H1 (cell line): ENCODE measurements at regions not wholly inside any gene's neighbourhood (a gene's known extent, or its start where the extent isn't known, plus 50 kb on each side); places are given as distances from the start of the nearest gene placed in this dataset.

Source experiments
- CTCF ChIA-PET: fragments of 300-600 bp; sonication (Branson Sonifier 250); formaldehyde crosslinking; loops from one replicate; lab custom pipeline; 2021; ENCODE audit not compliant: partially characterized antibody; lab: Charles Lee
- POLR2A ChIA-PET: fragments of 300-600 bp; sonication (Branson Sonifier 250); formaldehyde crosslinking; loops from one replicate; lab custom pipeline; 2021; ENCODE audit warnings: inconsistent platforms; ENCODE audit not compliant: partially characterized antibody; lab: Charles Lee
- DNase-seq, 2 experiments: peaks; one replicate each; pipeline versions ENCODE4 v3.0.0 to v3.0.0-alpha.2; 2010 to 2022; ENCODE audit warnings: low spot score in 2 of 2, low read depth in 1 of 2, mixed read lengths in 1 of 2
- FAIRE-seq: peaks from 2 replicates; lab custom pipeline; 2011; peaks lifted over from hg19 to GRCh38; lab: Jason Lieb, UNC
- H2AFZ ChIP-seq: 2 replicates; pipeline ENCODE4 v1.8.1; 2012; ENCODE audit warnings: low read length, inconsistent platforms
- H2AK5ac ChIP-seq: 2 replicates; pipeline ENCODE4 v1.6.1; 2013; ENCODE audit warnings: low read depth, low read length
- H2BK120ac ChIP-seq: replicated peaks from 2 replicates; pipeline ENCODE3; 2013; ENCODE audit warnings: low read depth, low read length, inconsistent platforms
- H2BK12ac ChIP-seq: 2 replicates; pipeline ENCODE4 v1.6.1; 2013; ENCODE audit warnings: low read depth, low read length
- H2BK15ac ChIP-seq: 2 replicates; pipeline ENCODE4 v1.6.1; 2013; ENCODE audit warnings: low read length
- H2BK20ac ChIP-seq: 2 replicates; pipeline ENCODE4 v1.6.1; 2013; ENCODE audit warnings: low read length
- H2BK5ac ChIP-seq: 2 replicates; pipeline ENCODE4 v1.6.1; 2013; ENCODE audit warnings: low read depth, low read length
- H3K14ac ChIP-seq: 2 replicates; pipeline ENCODE4 v1.6.1; 2013; ENCODE audit warnings: inconsistent platforms; ENCODE audit not compliant: insufficient read length
- H3K18ac ChIP-seq: 2 replicates; pipeline ENCODE4 v1.6.1; 2013; ENCODE audit warnings: low read length; ENCODE audit errors: extremely low read depth
- H3K23ac ChIP-seq: 2 replicates; pipeline ENCODE4 v1.6.1; 2013; ENCODE audit warnings: inconsistent platforms; ENCODE audit not compliant: insufficient read length
- H3K23me2 ChIP-seq: 2 replicates; pipeline ENCODE4 v1.6.1; 2013; ENCODE audit warnings: low read depth, low read length
- H3K27ac ChIP-seq: 2 replicates; pipeline ENCODE4 v1.6.1; 2011; ENCODE audit warnings: low read depth, low read length, inconsistent platforms
- H3K27me3 ChIP-seq, 4 experiments: replicated peaks in 1 of 4; 1 replicate in 1 of 4; 2 replicates in 3 of 4; pipeline versions ENCODE4 v1.6.1 to v1.8.1; 2011 to 2013; ENCODE audit warnings: low read length in 3 of 4, mild to moderate bottlenecking in 3 of 4, inconsistent platforms in 2 of 4, mixed read lengths in 2 of 4, moderate library complexity in 1 of 4; ENCODE audit not compliant: control insufficient read depth in 3 of 4, insufficient read depth in 3 of 4; ENCODE audit errors: extremely low read depth in 1 of 4
- H3K36me3 ChIP-seq, 4 experiments: 2 replicates each; pipeline versions ENCODE4 v1.6.1 to v1.8.1; 2011 to 2013; ENCODE audit warnings: mild to moderate bottlenecking in 4 of 4, low read length in 3 of 4, moderate library complexity in 2 of 4, control low read depth in 1 of 4, inconsistent platforms in 1 of 4; ENCODE audit not compliant: insufficient read depth in 4 of 4, control insufficient read depth in 2 of 4
- H3K4ac ChIP-seq: replicated peaks from 2 replicates; pipeline ENCODE3; 2013; ENCODE audit warnings: low read length, low read depth, mixed read lengths, inconsistent platforms; ENCODE audit not compliant: insufficient read length
- H3K4me1 ChIP-seq, 4 experiments: replicated peaks in 1 of 4; 1 replicate in 1 of 4; 2 replicates in 3 of 4; pipeline versions ENCODE4 v1.6.1 to v1.8.1; 2011 to 2013; ENCODE audit warnings: low read length in 3 of 4, inconsistent platforms in 2 of 4, mixed read lengths in 1 of 4; ENCODE audit not compliant: insufficient read depth in 4 of 4, control insufficient read depth in 3 of 4
- H3K4me2 ChIP-seq, 2 experiments: 2 replicates each; pipeline versions ENCODE4 v1.6.1 to v1.8.1; 2011 to 2013; ENCODE audit warnings: low read depth in 2 of 2, low read length in 2 of 2, control low read depth in 1 of 2, inconsistent platforms in 1 of 2, mild to moderate bottlenecking in 1 of 2; ENCODE audit not compliant: insufficient read depth in 1 of 2
- H3K4me3 ChIP-seq, 4 experiments: fragments of 200-600, 300-600 bp in 1 of 4; sonication (generic), shearing (Covaris generic), sonication (Bioruptor Twin) in 1 of 4; 2 replicates each; pipeline versions ENCODE4 v1.5.1 to v1.8.1; 2011 to 2016; ENCODE audit warnings: low read length in 4 of 4, low read depth in 3 of 4, control low read depth in 2 of 4, inconsistent platforms in 2 of 4, mild to moderate bottlenecking in 2 of 4, mixed read lengths in 1 of 4, moderate library complexity in 1 of 4; ENCODE audit not compliant: insufficient read depth in 2 of 4; ENCODE audit errors: extremely low read depth in 1 of 4
- H3K56ac ChIP-seq: replicated peaks from 2 replicates; pipeline ENCODE3; 2013; ENCODE audit warnings: low read depth, mild to moderate bottlenecking, mixed read lengths, low read length, inconsistent platforms; ENCODE audit not compliant: insufficient read length
- H3K79me1 ChIP-seq: 2 replicates; pipeline ENCODE4 v1.6.1; 2013; ENCODE audit warnings: low read depth, low read length, control low read depth
- H3K79me2 ChIP-seq, 2 experiments: 2 replicates each; pipeline versions ENCODE4 v1.6.1 to v1.8.1; 2012 to 2013; ENCODE audit warnings: low read length in 2 of 2, mild to moderate bottlenecking in 2 of 2, inconsistent platforms in 1 of 2; ENCODE audit not compliant: insufficient read depth in 2 of 2, control insufficient read depth in 1 of 2
- H3K9ac ChIP-seq, 4 experiments: replicated peaks in 1 of 4; 1 replicate in 1 of 4; 2 replicates in 3 of 4; pipeline versions ENCODE4 v1.6.1 to v1.8.1; 2011 to 2013; ENCODE audit warnings: low read depth in 3 of 4, low read length in 3 of 4, control low read depth in 2 of 4, mild to moderate bottlenecking in 2 of 4, moderate library complexity in 2 of 4, inconsistent platforms in 1 of 4; ENCODE audit errors: extremely low read depth in 1 of 4
- H3K9me3 ChIP-seq, 2 experiments: 2 replicates each; pipeline versions ENCODE4 v1.6.1 to v1.8.1; 2012 to 2013; ENCODE audit warnings: mild to moderate bottlenecking in 2 of 2, moderate library complexity in 2 of 2, control low read depth in 1 of 2, inconsistent platforms in 1 of 2, low read depth in 1 of 2, low read length in 1 of 2, mixed read lengths in 1 of 2; ENCODE audit not compliant: insufficient read depth in 2 of 2
- H4K20me1 ChIP-seq, 2 experiments: replicated peaks in 1 of 2; 2 replicates each; pipeline versions ENCODE3 to v1.8.1; 2011 to 2013; ENCODE audit warnings: inconsistent platforms in 2 of 2, low read length in 2 of 2, mild to moderate bottlenecking in 1 of 2; ENCODE audit not compliant: insufficient read depth in 2 of 2, control insufficient read depth in 1 of 2
- H4K5ac ChIP-seq: 2 replicates; pipeline ENCODE4 v1.6.1; 2013; ENCODE audit warnings: low read length, low read depth, mixed read lengths, inconsistent platforms; ENCODE audit not compliant: insufficient read length
- H4K8ac ChIP-seq: 2 replicates; pipeline ENCODE4 v1.8.0; 2013; ENCODE audit warnings: mild to moderate bottlenecking, moderate library complexity, low read length, inconsistent platforms; ENCODE audit not compliant: insufficient read depth; ENCODE audit errors: extremely low read depth
- H4K91ac ChIP-seq: replicated peaks from 2 replicates; pipeline ENCODE3; 2013; ENCODE audit warnings: low read length, mixed read lengths, inconsistent platforms; ENCODE audit not compliant: insufficient read length
- ASH2L ChIP-seq: fragments of 200-600, 300-600 bp; sonication (generic); IDR thresholded peaks from one replicate; pipeline ENCODE4 v1.7.1; 2017; ENCODE audit warnings: low read length
- BACH1 ChIP-seq: IDR thresholded peaks from 2 replicates; pipeline ENCODE4 v1.6.1; 2012; ENCODE audit warnings: low read length, improper control_type of control experiment
- CEBPB ChIP-seq: IDR thresholded peaks from 2 replicates; pipeline ENCODE4 v1.6.1; 2012; ENCODE audit warnings: low read depth, low read length
- FOSL1 ChIP-seq: IDR thresholded peaks from 2 replicates; pipeline ENCODE4 v1.6.1; 2011; ENCODE audit warnings: mild to moderate bottlenecking, low read depth, low read length, moderate library complexity; ENCODE audit not compliant: insufficient read depth
- KDM1A ChIP-seq: fragments of 200-600, 300-600 bp; sonication (generic); IDR thresholded peaks from 2 replicates; pipeline ENCODE4 v1.7.1; 2016; ENCODE audit warnings: mild to moderate bottlenecking, low read length, borderline replicate concordance
- KDM5A ChIP-seq: fragments of 200-600 bp; IDR thresholded peaks from 2 replicates; pipeline ENCODE4 v1.7.1; 2012; ENCODE audit warnings: mild to moderate bottlenecking, low read length, inconsistent platforms, mixed read lengths
- MAFK ChIP-seq: IDR thresholded peaks from 2 replicates; pipeline ENCODE4 v1.6.1; 2012; ENCODE audit warnings: low read depth, mild to moderate bottlenecking, improper control_type of control experiment, low read length
- RBBP5 ChIP-seq: IDR thresholded peaks from 2 replicates; pipeline ENCODE4 v1.7.1; 2012; ENCODE audit warnings: low read depth, mild to moderate bottlenecking, inconsistent platforms, low read length, moderate library complexity, borderline replicate concordance
- RNF2 ChIP-seq: fragments of 200-900, 300-1000 bp; sonication (generic); IDR thresholded peaks from 2 replicates; pipeline ENCODE4 v1.7.1; 2016; ENCODE audit warnings: borderline replicate concordance, low read depth, mild to moderate bottlenecking, antibody characterized with exemption, low read length; ENCODE audit not compliant: poor library complexity, severe bottlenecking; ENCODE audit errors: missing control alignments
- SIN3A ChIP-seq, 2 experiments: IDR thresholded peaks in 1 of 2; conservative IDR thresholded peaks in 1 of 2; 2 replicates each; pipeline ENCODE4 v1.6.1; 2011 to 2012; ENCODE audit warnings: low read length in 2 of 2, improper control_type of control experiment in 1 of 2, low read depth in 1 of 2, mild to moderate bottlenecking in 1 of 2
- TCF12 ChIP-seq: IDR thresholded peaks from 2 replicates; pipeline ENCODE4 v1.6.1; 2011; ENCODE audit warnings: low read depth, mild to moderate bottlenecking, low read length
- WGBS, 2 experiments: shearing (Covaris generic) in 1 of 2; methylation state at CpG; one replicate each; pipeline versions ENCODE4 v1.1.6 to v1.1.7; 2013 to 2015; ENCODE audit warnings: low lambda C conversion rate in 2 of 2, mixed read lengths in 2 of 2, inconsistent platforms in 1 of 2, low coverage in 1 of 2, missing lambda C conversion rate in 1 of 2; ENCODE audit not compliant: insufficient replicate concordance in 2 of 2, insufficient coverage in 1 of 2, insufficient read length in 1 of 2; ENCODE audit errors: extremely low coverage in 1 of 2, missing lambda C conversion rate in 1 of 2; 5-methylcytosine and 5-hydroxymethylcytosine counted together
- TF ChIP-seq, protein P1 (sequence below), 3 experiments: IDR thresholded peaks; 1 replicate in 2 of 3; 2 replicates in 1 of 3; pipeline versions ENCODE4 v1.5.1 to v1.6.1; 2011; ENCODE audit warnings: low read length in 3 of 3, mild to moderate bottlenecking in 3 of 3, inconsistent platforms in 2 of 3, low read depth in 1 of 3, moderate library complexity in 1 of 3; ENCODE audit not compliant: insufficient read depth in 1 of 3; ENCODE audit errors: control extremely low read depth in 1 of 3

GRCh38 chr3:59335338-59335737, 285.5 kb upstream of the CFAP20DC start:
- no peak overlapping the region for H2BK15ac ChIP-seq
- ChIA-PET CTCF (interaction anchor here (0.7 to 2.4 kb wide), 2 partner anchors 9 to 22 kb away, joined by 3 to 9 read pairs; no protein-coding TSS in a partner anchor), POLR2A (no interaction called here)
- TF ChIP-seq ASH2L (no peak), MAFK (no peak), SIN3A (conservative IDR thresholded peaks at IDR 0.05 in 1 of 2, IDR thresholded peaks at IDR 0.05 in 1 of 2; ENCODE audit: low read depth in 1 of 2, low read length in 2 of 2) (no peak), KDM5A (no peak), RNF2 (no peak), CEBPB (no peak), RBBP5 (no peak), KDM1A (no peak), FOSL1 (no peak), BACH1 (no peak), TCF12 (no peak)
- TF ChIP-seq, protein P1, sequence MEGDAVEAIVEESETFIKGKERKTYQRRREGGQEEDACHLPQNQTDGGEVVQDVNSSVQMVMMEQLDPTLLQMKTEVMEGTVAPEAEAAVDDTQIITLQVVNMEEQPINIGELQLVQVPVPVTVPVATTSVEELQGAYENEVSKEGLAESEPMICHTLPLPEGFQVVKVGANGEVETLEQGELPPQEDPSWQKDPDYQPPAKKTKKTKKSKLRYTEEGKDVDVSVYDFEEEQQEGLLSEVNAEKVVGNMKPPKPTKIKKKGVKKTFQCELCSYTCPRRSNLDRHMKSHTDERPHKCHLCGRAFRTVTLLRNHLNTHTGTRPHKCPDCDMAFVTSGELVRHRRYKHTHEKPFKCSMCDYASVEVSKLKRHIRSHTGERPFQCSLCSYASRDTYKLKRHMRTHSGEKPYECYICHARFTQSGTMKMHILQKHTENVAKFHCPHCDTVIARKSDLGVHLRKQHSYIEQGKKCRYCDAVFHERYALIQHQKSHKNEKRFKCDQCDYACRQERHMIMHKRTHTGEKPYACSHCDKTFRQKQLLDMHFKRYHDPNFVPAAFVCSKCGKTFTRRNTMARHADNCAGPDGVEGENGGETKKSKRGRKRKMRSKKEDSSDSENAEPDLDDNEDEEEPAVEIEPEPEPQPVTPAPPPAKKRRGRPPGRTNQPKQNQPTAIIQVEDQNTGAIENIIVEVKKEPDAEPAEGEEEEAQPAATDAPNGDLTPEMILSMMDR (IDR thresholded peaks at IDR 0.05; ENCODE audit: control extremely low read depth in 1 of 3, insufficient read depth in 1 of 3, low read depth in 1 of 3, low read length in 3 of 3), result no peak

More at GRCh38 chr3:59335338-59335737, 285.5 kb upstream of the CFAP20DC start:
- no peak for DNase-seq
- Histone ChIP-seq H2BK120ac (no peak overlapping the region), H2AFZ (no peak overlapping the region), H3K79me2 (no peaks in the 10 kb centered on the region), H2AK5ac (no peak overlapping the region), H2BK5ac (no peak overlapping the region), H2BK20ac (no peak overlapping the region), H3K23ac (no peak overlapping the region), H3K36me3 (no peaks in the 10 kb centered on the region), H3K9me3 (no peaks in the 10 kb centered on the region), H3K4me1 (no peaks in the 10 kb centered on the region), H3K4me3 (no peak overlapping the region), H3K56ac (no peak overlapping the region), H3K18ac (no peak overlapping the region), H4K20me1 (no peaks in the 10 kb centered on the region), H3K4ac (no peak overlapping the region), H3K9ac (no peak overlapping the region), H3K27ac (no peak overlapping the region), H2BK12ac (no peak overlapping the region), H4K5ac (no peak overlapping the region), H3K14ac (no peak overlapping the region), H4K8ac (no peak overlapping the region), H3K79me1 (no peaks in the 10 kb centered on the region), H3K23me2 (no peaks in the 10 kb centered on the region), H3K4me2 (no peak overlapping the region), H3K27me3 (no peaks in the 10 kb centered on the region), H4K91ac (no peak overlapping the region)
- FAIRE-seq, result no peak
- 80% methylated on average over 6 of the region's 6 CpGs; no CpG with 5 or more reads in 1 of the 2 experiments for WGBS, 2 experiments
